Endodermal cell (in vitro differentiated cells): ENCODE measurements at regions not wholly inside any gene's neighbourhood (a gene's known extent, or its start where the extent isn't known, plus 50 kb on each side); places are given as distances from the start of the nearest gene placed in this dataset.
"Not testable (repeated sequence)": the region's sequence is repeated elsewhere in the genome, so short reads cannot be mapped to it uniquely, and the experiment has no call there.

ENCODE experiments used
- DNase-seq: peaks from one replicate; pipeline ENCODE4 v3.0.0-alpha.2; 2017
- H3K27ac ChIP-seq: 2 replicates; pipeline ENCODE4 v1.5.1; 2013; ENCODE audit warnings: mild to moderate bottlenecking, low read depth, low read length, moderate library complexity
- H3K27me3 ChIP-seq: 2 replicates; pipeline ENCODE4 v1.6.1; 2013; ENCODE audit warnings: mild to moderate bottlenecking, low read length, moderate library complexity; ENCODE audit not compliant: insufficient read depth, control insufficient read depth, poor library complexity, severe bottlenecking
- H3K36me3 ChIP-seq: 2 replicates; pipeline ENCODE4 v1.7.0; 2013; ENCODE audit warnings: mild to moderate bottlenecking, low read length, moderate library complexity; ENCODE audit not compliant: control insufficient read depth, insufficient read depth
- H3K4me1 ChIP-seq: one replicate; pipeline ENCODE4 v1.7.0; 2013; ENCODE audit warnings: low read length; ENCODE audit not compliant: control insufficient read depth, insufficient read depth
- H3K4me3 ChIP-seq: 2 replicates; pipeline ENCODE4 v1.5.1; 2013; ENCODE audit warnings: mild to moderate bottlenecking, low read length, moderate library complexity
- H3K9ac ChIP-seq: 2 replicates; pipeline ENCODE4 v1.6.1; 2013; ENCODE audit warnings: mild to moderate bottlenecking, low read length, moderate library complexity; ENCODE audit not compliant: poor library complexity, severe bottlenecking; ENCODE audit errors: extremely low read depth
- H3K9me3 ChIP-seq: 2 replicates; pipeline ENCODE4 v1.6.1; 2013; ENCODE audit warnings: mild to moderate bottlenecking, low read length, moderate library complexity; ENCODE audit not compliant: control insufficient read depth
- H3K27ac Mint-ChIP-seq: 2 replicates; pipeline ENCODE4 v1.8.0; 2020; ENCODE audit warnings: mixed read lengths
- H3K27me3 Mint-ChIP-seq: 2 replicates; pipeline ENCODE4 v1.8.0; 2021; ENCODE audit warnings: mild to moderate bottlenecking, mixed read lengths; ENCODE audit not compliant: insufficient read depth
- H3K36me3 Mint-ChIP-seq: 2 replicates; pipeline ENCODE4 v1.8.0; 2020; ENCODE audit warnings: low read depth, mixed read lengths
- H3K4me1 Mint-ChIP-seq: 2 replicates; pipeline ENCODE4 v1.8.0; 2020; ENCODE audit warnings: mixed read lengths
- H3K4me3 Mint-ChIP-seq: 2 replicates; pipeline ENCODE4 v1.8.0; 2020; ENCODE audit warnings: mild to moderate bottlenecking, moderate library complexity, mixed read lengths
- H3K9me3 Mint-ChIP-seq: 2 replicates; pipeline ENCODE4 v1.8.0; 2020; ENCODE audit warnings: mild to moderate bottlenecking, mixed read lengths
- CTCF ChIP-seq: fragments of 200-600 bp; sonication (generic); conservative IDR thresholded peaks from 2 replicates; pipeline ENCODE4 v1.5.0; 2021; ENCODE audit warnings: antibody characterized with exemption, mild to moderate bottlenecking
- whole genome bisulfite sequencing, 2 experiments: methylation state at CpG; one replicate each; pipeline versions ENCODE4 v1.1.5 to v1.1.7; 2013; ENCODE audit warnings: missing lambda C conversion rate in 2 of 2, mixed read lengths in 1 of 2; ENCODE audit not compliant: insufficient coverage in 1 of 2, insufficient read length in 1 of 2; 5-methylcytosine and 5-hydroxymethylcytosine counted together

DNA sequence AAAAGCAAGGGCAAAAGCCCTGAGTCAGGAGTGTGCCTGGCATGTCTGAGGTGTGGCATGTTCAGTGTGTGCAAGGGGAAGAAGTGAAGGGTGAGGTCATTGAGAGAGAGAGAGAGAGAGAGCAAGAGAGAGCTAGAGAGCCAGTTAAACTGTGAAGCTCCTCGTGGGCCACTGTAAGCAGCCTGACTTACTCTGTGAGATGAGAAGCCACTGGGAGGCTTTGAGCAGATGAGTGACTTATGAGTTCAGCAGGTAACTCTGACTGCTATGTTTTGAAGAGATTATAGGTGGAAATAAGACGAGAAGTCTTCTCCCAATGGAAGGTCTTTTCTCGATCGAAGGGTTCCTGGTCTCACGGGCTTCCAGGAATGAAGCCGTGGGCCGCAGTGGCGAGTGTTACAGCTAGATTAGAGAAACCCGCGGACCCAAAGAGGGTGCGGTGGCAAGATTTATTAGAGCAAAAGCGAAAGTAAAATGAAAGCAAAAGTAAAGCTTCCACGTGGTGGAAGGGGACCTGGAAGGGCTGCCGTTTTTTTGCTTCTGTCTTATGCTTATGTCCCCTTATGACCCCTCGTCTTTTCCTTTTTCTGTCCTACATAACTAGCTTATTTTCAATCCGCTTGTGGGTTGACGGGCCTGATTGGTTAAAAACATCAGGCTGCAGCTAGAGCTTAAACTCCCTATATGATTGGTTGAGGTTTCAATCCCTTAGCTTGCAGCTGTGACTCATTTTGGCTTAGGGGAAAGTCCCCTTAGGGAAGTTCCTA lies 323.1 kb upstream of the FAM78B start:
- TF ChIP-seq CTCF: no peak
- Mint-ChIP-seq H3K36me3 (no peaks in the 10 kb centered on the region), H3K4me1 (no peaks in the 10 kb centered on the region), H3K27ac (no peak overlapping the region), H3K9me3 (peaks cover 5% of the 10 kb centered on the region), H3K4me3 (no peak overlapping the region), H3K27me3 (peaks cover 4% of the 10 kb centered on the region)
- Histone ChIP-seq H3K9me3 (no peaks in the 10 kb centered on the region), H3K27me3 (peaks cover 2% of the 10 kb centered on the region), H3K4me1 (no peaks in the 10 kb centered on the region), H3K4me3 (no peak overlapping the region), H3K36me3 (no peaks in the 10 kb centered on the region), H3K27ac (no peak overlapping the region), H3K9ac (no peak overlapping the region)
- WGBS, 2 experiments: 94 to 95% methylated on average over 12 to 17 of the region's 17 CpGs
- no peak for DNase-seq

- Histone ChIP-seq H3K36me3 (no peaks in the 10 kb centered on the region), H3K27ac (no peak overlapping the region), H3K9ac (no peak overlapping the region), H3K9me3 (no peaks in the 10 kb centered on the region), H3K4me3 (no peak overlapping the region), H3K27me3 (no peaks in the 10 kb centered on the region), H3K4me1 (no peaks in the 10 kb centered on the region)
- Mint-ChIP-seq H3K27me3 (peaks cover 4% of the 10 kb centered on the region), H3K4me3 (no peak overlapping the region), H3K4me1 (no peaks in the 10 kb centered on the region), H3K36me3 (no peaks in the 10 kb centered on the region), H3K9me3 (peaks cover 6% of the 10 kb centered on the region), H3K27ac (no peak overlapping the region)
- no peak for DNase-seq
- no peak for TF ChIP-seq CTCF
- WGBS, 2 experiments: 60 to 71% methylated on average over 4 of the region's 5 CpGs
Measured at GRCh38 chr1:166490437-166490991, 323.7 kb upstream of the FAM78B start.

- not testable (repeated sequence) for H3K36me3 Mint-ChIP-seq, H3K27ac Mint-ChIP-seq, H3K4me3 ChIP-seq, H3K27me3 Mint-ChIP-seq, H3K9me3 ChIP-seq, H3K4me3 Mint-ChIP-seq, H3K36me3 ChIP-seq, H3K4me1 ChIP-seq, H3K4me1 Mint-ChIP-seq, H3K27me3 ChIP-seq, DNase-seq, H3K27ac ChIP-seq, H3K9ac ChIP-seq
- peaks cover 17% of the 10 kb centered on the region for H3K9me3 Mint-ChIP-seq
- no CpG with 5 or more reads among the region's 2 CpGs for WGBS, 2 experiments
Measured at GRCh38 chr1:166493765-166494164, 327.0 kb upstream of the FAM78B start.
